ENCODE measurements at regions not wholly inside any gene's neighbourhood (a gene's known extent, or its start where the extent isn't known, plus 50 kb on each side); places are given as distances from the start of the nearest gene placed in this dataset.

- H3K9me2 ChIP-seq (replicated peaks; ENCODE audit: low read depth, low read length): no peaks in the 10 kb centered on the region
- no peaks in the 10 kb centered on the region for H3K4me1 ChIP-seq (ENCODE audit: insufficient read depth, low read length, poor library complexity, severe bottlenecking)
- peaks cover 8% of the 10 kb centered on the region; the same call in 1 of the 2 replicates for H3K9me3 ChIP-seq (ENCODE audit: insufficient read depth, low read depth, low read length)
- no peaks in the 10 kb centered on the region for H4K20me1 ChIP-seq (ENCODE audit: insufficient read depth, low read length, poor library complexity, severe bottlenecking)
- TF ChIP-seq EZH2phosphoT487 (IDR thresholded peaks at IDR 0.05; ENCODE audit: borderline replicate concordance): no peak
- H3K79me2 ChIP-seq (ENCODE audit: insufficient read depth, low read length): no peaks in the 10 kb centered on the region
- H3K9ac ChIP-seq (ENCODE audit: low read depth, low read length, poor library complexity, severe bottlenecking): no peak overlapping the region
- no peaks in the 10 kb centered on the region for H3F3A ChIP-seq (ENCODE audit: low read depth)
- H2AFZ ChIP-seq (ENCODE audit: low read length): no peak overlapping the region
- H3K4me3 ChIP-seq (ENCODE audit: low read length, poor library complexity, severe bottlenecking): no peak overlapping the region
- no peaks in the 10 kb centered on the region for H3K36me3 ChIP-seq (ENCODE audit: insufficient read depth, low read length)
- no peaks in the 10 kb centered on the region for H3K27me3 ChIP-seq (ENCODE audit: insufficient read depth, low read length, poor library complexity, severe bottlenecking)
- no peak overlapping the region for H3K4me2 ChIP-seq (ENCODE audit: low read depth, low read length, poor library complexity, severe bottlenecking)
These were observed 98.5 kb downstream of the SOX9 start for GRCh38 chr17:72219137-72219823.

GRCh38 chr17:72219824-72220493 lies 99.1 kb downstream of the SOX9 start:
- Histone ChIP-seq H2AFZ (ENCODE audit: low read length) (no peak overlapping the region), H3F3A (ENCODE audit: low read depth) (no peaks in the 10 kb centered on the region), H3K4me3 (ENCODE audit: low read length, poor library complexity, severe bottlenecking) (no peak overlapping the region), H3K9me2 (replicated peaks; ENCODE audit: low read depth, low read length) (no peaks in the 10 kb centered on the region), H4K20me1 (ENCODE audit: insufficient read depth, low read length, poor library complexity, severe bottlenecking) (no peaks in the 10 kb centered on the region), H3K9me3 (ENCODE audit: insufficient read depth, low read depth, low read length) (peaks cover 8% of the 10 kb centered on the region; the same call in 1 of the 2 replicates), H3K4me2 (ENCODE audit: low read depth, low read length, poor library complexity, severe bottlenecking) (no peak overlapping the region), H3K36me3 (ENCODE audit: insufficient read depth, low read length) (no peaks in the 10 kb centered on the region), H3K4me1 (ENCODE audit: insufficient read depth, low read length, poor library complexity, severe bottlenecking) (no peaks in the 10 kb centered on the region), H3K79me2 (ENCODE audit: insufficient read depth, low read length) (no peaks in the 10 kb centered on the region), H3K27me3 (ENCODE audit: insufficient read depth, low read length, poor library complexity, severe bottlenecking) (no peaks in the 10 kb centered on the region), H3K9ac (ENCODE audit: low read depth, low read length, poor library complexity, severe bottlenecking) (no peak overlapping the region)
- TF ChIP-seq EZH2phosphoT487 (IDR thresholded peaks at IDR 0.05; ENCODE audit: borderline replicate concordance): no peak
- no peak for TF ChIP-seq CTCF (conservative IDR thresholded peaks at IDR 0.05; ENCODE audit: low read length)

GRCh38 chr17:72222661-72223380 lies 102.0 kb downstream of the SOX9 start:
- H3K9me3 ChIP-seq (ENCODE audit: insufficient read depth, low read depth, low read length): peaks cover 8% of the 10 kb centered on the region; the same call in 1 of the 2 replicates
- no peaks in the 10 kb centered on the region for H3K9me2 ChIP-seq (replicated peaks; ENCODE audit: low read depth, low read length)
- H3F3A ChIP-seq (ENCODE audit: low read depth): no peaks in the 10 kb centered on the region
- H3K4me1 ChIP-seq (ENCODE audit: insufficient read depth, low read length, poor library complexity, severe bottlenecking): no peaks in the 10 kb centered on the region
- H3K9ac ChIP-seq (ENCODE audit: low read depth, low read length, poor library complexity, severe bottlenecking): no peak overlapping the region
- no peak overlapping the region for H3K4me2 ChIP-seq (ENCODE audit: low read depth, low read length, poor library complexity, severe bottlenecking)
- no peaks in the 10 kb centered on the region for H3K36me3 ChIP-seq (ENCODE audit: insufficient read depth, low read length)
- no peak for TF ChIP-seq EZH2phosphoT487 (IDR thresholded peaks at IDR 0.05; ENCODE audit: borderline replicate concordance)
- no peak for TF ChIP-seq CTCF (conservative IDR thresholded peaks at IDR 0.05; ENCODE audit: low read length)
- no peak overlapping the region for H2AFZ ChIP-seq (ENCODE audit: low read length)
- H3K27me3 ChIP-seq (ENCODE audit: insufficient read depth, low read length, poor library complexity, severe bottlenecking): no peaks in the 10 kb centered on the region
- H3K4me3 ChIP-seq (ENCODE audit: low read length, poor library complexity, severe bottlenecking): no peak overlapping the region
- H4K20me1 ChIP-seq (ENCODE audit: insufficient read depth, low read length, poor library complexity, severe bottlenecking): no peaks in the 10 kb centered on the region
- no peaks in the 10 kb centered on the region for H3K79me2 ChIP-seq (ENCODE audit: insufficient read depth, low read length)

Data from Loucy (cell line).